GM19023 (cell line): ENCODE measurements at regions not wholly inside any gene's neighbourhood (a gene's known extent, or its start where the extent isn't known, plus 50 kb on each side); places are given as distances from the start of the nearest gene placed in this dataset.

Experiments used
- ATAC-seq: cut with Tn5 transposase; IDR thresholded peaks from one replicate; pipeline ENCODE4 v1.9.1; 2021; ENCODE audit warnings: mild to moderate bottlenecking, moderate library complexity; ENCODE audit not compliant: unreplicated experiment

GRCh38 chr5:14090755-14091154, 52.4 kb upstream of the TRIO start:
- ATAC-seq, result no peak

GRCh38 chr5:14090290-14090689, 52.9 kb upstream of the TRIO start:
- no peak for ATAC-seq

GRCh38 chr5:14089198-14089597, 53.9 kb upstream of the TRIO start:
- no peak for ATAC-seq

GRCh38 chr5:14086261-14086660, 56.9 kb upstream of the TRIO start:
- ATAC-seq, result no peak

- ATAC-seq, result no peak
These were observed 60.2 kb upstream of the TRIO start for GRCh38 chr5:14082973-14083372.

- ATAC-seq, result no peak
These were observed 60.6 kb upstream of the TRIO start for GRCh38 chr5:14082523-14082922.

- ATAC-seq, result no peak
These were observed 61.4 kb upstream of the TRIO start for GRCh38 chr5:14081791-14082190.

GRCh38 chr5:14078716-14079115, 64.4 kb upstream of the TRIO start:
- ATAC-seq, result no peak

GRCh38 chr5:14077501-14077900, 65.6 kb upstream of the TRIO start:
- ATAC-seq, result no peak

GRCh38 chr5:14076561-14076960, 66.6 kb upstream of the TRIO start:
- no peak for ATAC-seq

- no peak for ATAC-seq
These were observed 67.2 kb upstream of the TRIO start for GRCh38 chr5:14075937-14076336.

- ATAC-seq, result no peak
These were observed 71.7 kb upstream of the TRIO start for GRCh38 chr5:14071433-14071832.

GRCh38 chr5:14069021-14069420, 74.1 kb upstream of the TRIO start:
- ATAC-seq, result no peak

- no peak for ATAC-seq
These were observed 75.0 kb upstream of the TRIO start for GRCh38 chr5:14068136-14068535.

GRCh38 chr5:14066326-14066725, 76.8 kb upstream of the TRIO start:
- no peak for ATAC-seq

- ATAC-seq, result no peak
These were observed 78.3 kb upstream of the TRIO start for GRCh38 chr5:14064841-14065240.

GRCh38 chr5:14063691-14064090, 79.5 kb upstream of the TRIO start:
- no peak for ATAC-seq

GRCh38 chr5:14063138-14063537, 80.0 kb upstream of the TRIO start:
- ATAC-seq, result no peak

- ATAC-seq, result no peak
These were observed 81.0 kb upstream of the TRIO start for GRCh38 chr5:14062178-14062577.

GRCh38 chr5:14061106-14061505, 82.0 kb upstream of the TRIO start:
- no peak for ATAC-seq

GRCh38 chr5:14060218-14060617, 82.9 kb upstream of the TRIO start:
- no peak for ATAC-seq

- ATAC-seq, result no peak
These were observed 83.3 kb upstream of the TRIO start for GRCh38 chr5:14059810-14060209.

GRCh38 chr5:14057289-14057688, 85.9 kb upstream of the TRIO start:
- ATAC-seq, result no peak

- ATAC-seq, result no peak
These were observed 87.1 kb upstream of the TRIO start for GRCh38 chr5:14056039-14056438.
